ENCODE measurements at regions not wholly inside any gene's neighbourhood (a gene's known extent, or its start where the extent isn't known, plus 50 kb on each side); places are given as distances from the start of the nearest gene placed in this dataset.
A peak's percentile ranks its signal among the peaks of the same experiment; 100 is the strongest.

- DNase-seq, result no peak
These were observed 70.6 kb upstream of the KLF7 start for GRCh38 chr2:207236156-207236935.

- peak; percentile 33 for DNase-seq
These were observed 73.3 kb upstream of the KLF7 start for GRCh38 chr2:207238831-207239701.

- no peak for DNase-seq
These were observed 74.2 kb upstream of the KLF7 start for GRCh38 chr2:207239754-207240494.

- no peak for DNase-seq
These were observed 74.9 kb upstream of the KLF7 start for GRCh38 chr2:207240649-207241048.

- no peak for DNase-seq
These were observed 75.5 kb upstream of the KLF7 start for GRCh38 chr2:207241198-207241597.

GRCh38 chr2:207243601-207244000, 77.9 kb upstream of the KLF7 start:
- no peak for DNase-seq

- no peak for DNase-seq
These were observed 79.5 kb upstream of the KLF7 start for GRCh38 chr2:207244971-207245925.

GRCh38 chr2:207248702-207249377, 83.1 kb upstream of the KLF7 start:
- DNase-seq, result no peak

- no peak for DNase-seq
These were observed 85.3 kb upstream of the KLF7 start for GRCh38 chr2:207251022-207251421.

GRCh38 chr2:207251573-207252192, 85.9 kb upstream of the KLF7 start:
- DNase-seq, result peak; percentile 43

GRCh38 chr2:207252416-207252815, 86.7 kb upstream of the KLF7 start:
- no peak for DNase-seq

GRCh38 chr2:207252979-207253645, 87.4 kb upstream of the KLF7 start:
- DNase-seq, result peak; percentile 93

- peak; percentile 29 for DNase-seq
These were observed 88.1 kb upstream of the KLF7 start for GRCh38 chr2:207253666-207254345.

- DNase-seq, result peak; percentile 4
These were observed 89.1 kb upstream of the KLF7 start for GRCh38 chr2:207254591-207255464.

- DNase-seq, result peak; percentile 70
These were observed 90.1 kb upstream of the KLF7 start for GRCh38 chr2:207255565-207256470.

GRCh38 chr2:207256476-207257207, 90.9 kb upstream of the KLF7 start:
- DNase-seq, result peak; percentile 76

Data from eye (tissue), 1 donor.